Heart right ventricle (tissue), 16 donors: ENCODE measurements at regions not wholly inside any gene's neighbourhood (a gene's known extent, or its start where the extent isn't known, plus 50 kb on each side); places are given as distances from the start of the nearest gene placed in this dataset.

Source experiments
- ATAC-seq, 8 donors: fragments of 200-7000 bp; cut with Tn5 transposase; one replicate each; pipeline ENCODE4 v1.9.1; 2020; ENCODE audit warnings: mild to moderate bottlenecking in 8 of 8, moderate library complexity in 8 of 8, moderate number of reproducible peaks in 1 of 8
- DNase-seq, 2 donors: peaks; one replicate each; pipeline ENCODE4 v3.0.0-alpha.2; 2020
- H3K27ac ChIP-seq, 10 donors: fragments of 200-600 bp; sonication (generic) in 2 of 10; one replicate each; pipeline versions ENCODE4 v1.5.0 to v1.8.0; 2020 to 2022; ENCODE audit warnings: mild to moderate bottlenecking in 3 of 10
- H3K27me3 ChIP-seq, 7 donors: fragments of 200-600 bp; one replicate each; pipeline ENCODE4 v1.8.0; 2021 to 2022; ENCODE audit warnings: mild to moderate bottlenecking in 2 of 7
- H3K36me3 ChIP-seq, 9 donors: fragments of 200-600 bp; sonication (generic) in 1 of 9; one replicate each; pipeline versions ENCODE4 v1.5.0 to v1.8.0; 2020 to 2022; ENCODE audit warnings: mild to moderate bottlenecking in 2 of 9
- H3K4me1 ChIP-seq, 9 donors: fragments of 200-600 bp; sonication (generic) in 1 of 9; one replicate each; pipeline versions ENCODE4 v1.5.0 to v1.8.0; 2020 to 2022; ENCODE audit warnings: mild to moderate bottlenecking in 4 of 9
- H3K4me3 ChIP-seq, 10 donors: fragments of 200-600 bp; sonication (generic) in 2 of 10; one replicate each; pipeline versions ENCODE4 v1.5.0 to v1.8.0; 2020 to 2022; ENCODE audit warnings: mild to moderate bottlenecking in 7 of 10, moderate library complexity in 2 of 10
- H3K9me3 ChIP-seq, 11 donors: fragments of 200-600 bp in 10 of 11; sonication (generic) in 2 of 11; one replicate each; pipeline versions ENCODE4 v1.5.0 to v1.8.0; 2013 to 2022; ENCODE audit warnings: mild to moderate bottlenecking in 2 of 11, control low read depth in 1 of 11, moderate library complexity in 1 of 11
- CTCF ChIP-seq, 9 donors: fragments of 200-600 bp; sonication (generic) in 2 of 9; IDR thresholded peaks; one replicate each; pipeline versions ENCODE4 v1.5.0 to v1.8.0; 2021 to 2022; ENCODE audit warnings: antibody characterized with exemption in 9 of 9, mild to moderate bottlenecking in 5 of 9, moderate library complexity in 1 of 9
- WGBS, 2 donors: extraction: QIAGEN DNeasy Blood & Tissue Kit; methylation state at CpG; one replicate each; pipeline ENCODE4 v1.1.7; 2013; ENCODE audit warnings: inconsistent platforms in 1 of 2; 5-methylcytosine and 5-hydroxymethylcytosine counted together
- intact Hi-C, 10 donors: fragments of 100-400 bp; cut with DNase I; formaldehyde crosslinking; loops; one replicate each; pipeline versions ENCODE4 v1.11.1 to v1.14.2; 2022
- donor health status: Arrhythmogenic right ventricular cardiomyopathy.
- donor health status: ischemic (EF 13 %, LVEDD 7.1; RV severe dilation, severe dysfunction).
- donor health status: healthy with polysubstance abuse.
- donor health status: DM: no; HTN: yes; CAD: no.
- donor health status: DM: no; HTN: no; CAD: no.
- donor health status: ischemic (EF 25% LVEDD 6.9; RV normal size, moderate dysfunction).
- donor health status: ischemic (EF 25% LVEDD 5.7; RV mildly dilated, moderate dysfunction).
- donor health status: healthy.
- donor health status: DM: yes; HTN: yes; CAD: no.
- donor health status: Ischemic cardiomyopathy.
- donor health status: ischemic (EF 35%, LVEDD 5.7; RV mildly dilated, moderate dysfunction).
- donor health status: nonischemic (EF 11% LVEDD 7.7; RV severe dilation, severe dysfunction).
- donor health status: DM: yes; HTN: yes; CAD: no.
- donor health status: PGD.
- donor health status: ischemic (EF 29% LVEDD 5.4; RV normal size, mild dysfunction).
- donor health status: nonischemic (EF 23%, LVEDD 6.1; RV moderate dilation, normal function).

DNA sequence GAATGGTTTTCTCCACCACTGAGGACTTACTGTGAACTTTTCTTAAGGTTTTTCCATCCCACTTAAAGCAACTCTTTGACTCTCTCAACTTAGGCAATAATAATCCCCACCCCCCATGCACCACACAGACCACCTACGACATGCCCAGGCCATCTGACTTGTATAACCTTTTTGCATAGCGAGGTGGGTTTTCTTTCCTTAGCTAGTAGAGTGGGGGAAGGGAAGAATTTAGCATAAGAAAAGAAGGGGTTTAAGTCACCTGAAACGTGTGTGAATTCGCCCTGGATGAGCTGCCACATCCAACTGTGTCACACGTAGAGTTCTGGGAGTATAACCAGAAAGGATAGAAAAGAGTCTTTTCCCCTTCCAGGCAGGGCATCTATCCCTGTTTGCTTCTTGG lies 262.7 kb downstream of the YTHDC2 start:
- ATAC-seq (no peak), DNase-seq (no peak)
- intact Hi-C loops: no loop called here
- H3K9me3 ChIP-seq: no peaks in the 10 kb centered on the region
- no peak overlapping the region for H3K27ac ChIP-seq
- WGBS, 2 donors: 86 to 90% methylated on average over 5 of the region's 5 CpGs
- H3K36me3 ChIP-seq: no peaks in the 10 kb centered on the region
- TF ChIP-seq CTCF (IDR thresholded peaks at IDR 0.05): no peak
- H3K27me3 ChIP-seq: no peaks in the 10 kb centered on the region
- peaks cover 0 to 4% (median 0%) of the 10 kb centered on the region in 9 donors for H3K4me1 ChIP-seq
- H3K4me3 ChIP-seq: no peak overlapping the region

DNA sequence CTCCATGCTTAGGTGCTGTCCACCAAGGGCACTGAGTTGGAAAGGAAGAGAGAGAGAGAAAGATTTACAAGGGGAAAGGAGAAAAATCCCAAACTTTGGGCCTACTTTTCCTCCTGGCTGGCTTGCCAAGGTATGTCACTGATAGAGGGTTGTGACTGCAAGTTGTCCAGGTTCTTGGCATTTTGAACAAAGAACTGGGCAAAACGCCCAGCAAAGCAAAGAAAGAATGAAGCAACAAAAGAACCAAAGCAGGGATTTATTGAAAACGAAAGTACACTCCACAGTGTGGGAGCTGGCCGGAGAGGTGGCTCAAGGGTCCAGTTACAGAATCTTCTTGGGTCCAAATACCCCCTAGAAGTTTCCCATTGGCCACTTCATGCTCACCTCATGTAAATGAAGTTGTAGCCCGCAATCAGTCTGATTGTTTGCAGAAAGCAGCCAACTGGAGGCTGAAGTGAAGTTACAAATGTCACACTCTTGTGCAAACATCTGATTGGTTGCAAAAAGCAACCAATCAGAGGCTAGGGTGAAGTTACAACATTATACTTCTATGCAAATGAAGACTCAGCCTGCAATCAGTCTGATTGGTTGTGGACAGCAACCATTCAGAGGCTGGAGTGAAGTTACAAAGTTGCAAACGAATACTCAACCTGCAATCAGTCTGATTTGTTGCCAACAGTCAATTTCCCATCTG lies 263.5 kb downstream of the YTHDC2 start:
- no peak for ATAC-seq
- WGBS, 2 donors: 66 to 70% methylated on average over 5 of the region's 5 CpGs
- Histone ChIP-seq H3K4me3 (no peak overlapping the region), H3K36me3 (no peaks in the 10 kb centered on the region), H3K9me3 (no peaks in the 10 kb centered on the region), H3K4me1 (peaks cover 0 to 4% (median 0%) of the 10 kb centered on the region in 9 donors), H3K27me3 (no peaks in the 10 kb centered on the region), H3K27ac (no peak overlapping the region)
- intact Hi-C loops: no loop called here
- DNase-seq: no peak
- TF ChIP-seq CTCF (IDR thresholded peaks at IDR 0.05): no peak

DNA sequence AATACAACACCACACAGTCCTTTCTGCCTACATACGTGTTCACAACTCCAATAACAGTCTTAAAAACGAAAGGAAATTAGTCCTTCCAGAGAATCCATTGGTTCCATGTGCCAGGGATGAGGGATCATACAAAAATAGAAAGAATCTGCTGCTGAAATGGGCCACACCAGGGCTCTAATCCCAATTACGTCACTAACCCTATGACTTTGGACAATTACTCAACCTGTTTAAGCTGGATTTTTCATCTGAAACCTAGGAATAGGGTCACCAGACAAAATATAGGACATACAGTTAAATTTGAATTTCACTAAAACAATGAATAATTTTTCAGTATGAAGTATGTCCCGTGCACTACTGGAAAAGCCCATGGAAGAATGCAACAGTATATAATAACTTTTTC lies 264.7 kb downstream of the YTHDC2 start:
- intact Hi-C loops: no loop called here
- DNase-seq: no peak
- Histone ChIP-seq H3K9me3 (no peaks in the 10 kb centered on the region), H3K4me1 (peaks cover 0 to 4% (median 0%) of the 10 kb centered on the region in 9 donors), H3K27me3 (no peaks in the 10 kb centered on the region), H3K27ac (no peak overlapping the region), H3K36me3 (no peaks in the 10 kb centered on the region), H3K4me3 (no peak overlapping the region)
- no peak for TF ChIP-seq CTCF (IDR thresholded peaks at IDR 0.05)
- WGBS, 2 donors: 88 to 89% methylated on average over 4 of the region's 4 CpGs
- no peak for ATAC-seq

DNA sequence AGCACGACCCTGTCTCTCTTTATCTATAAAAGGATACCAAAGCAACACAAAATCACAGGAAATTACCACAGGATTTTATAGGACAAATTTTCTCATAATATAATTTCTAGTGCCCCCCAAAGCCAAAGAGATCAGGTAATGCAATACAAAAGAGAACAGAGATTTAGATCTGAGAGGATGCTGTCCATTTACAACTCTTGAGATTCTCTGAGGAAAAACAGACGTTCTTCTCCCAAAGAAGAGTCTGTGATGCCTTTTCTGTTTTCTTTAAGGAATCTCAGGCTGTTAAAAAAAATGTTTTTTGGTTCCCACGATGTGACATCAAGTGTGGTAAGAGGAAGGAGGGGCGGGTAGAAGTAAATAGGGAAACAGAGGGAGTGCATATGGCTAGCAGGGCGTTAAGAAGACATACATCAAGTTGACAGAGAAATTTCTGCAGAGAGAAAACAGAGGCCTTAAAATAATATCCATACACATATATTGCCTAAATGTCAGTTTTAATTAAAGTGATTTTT lies 274.7 kb downstream of the YTHDC2 start:
- ATAC-seq (no peak), DNase-seq (no peak)
- H3K27ac ChIP-seq: no peak overlapping the region
- H3K27me3 ChIP-seq: peaks cover 0 to 19% (median 0%) of the 10 kb centered on the region in 7 donors
- H3K36me3 ChIP-seq: no peaks in the 10 kb centered on the region
- no peak for TF ChIP-seq CTCF (IDR thresholded peaks at IDR 0.05)
- no peaks in the 10 kb centered on the region for H3K4me1 ChIP-seq
- WGBS, 2 donors: 42 to 49% methylated on average over 5 of the region's 5 CpGs
- intact Hi-C loops: no loop called here
- no peaks in the 10 kb centered on the region for H3K9me3 ChIP-seq
- no peak overlapping the region for H3K4me3 ChIP-seq
